ENCODE measurements at regions not wholly inside any gene's neighbourhood (a gene's known extent, or its start where the extent isn't known, plus 50 kb on each side); places are given as distances from the start of the nearest gene placed in this dataset.
"Not testable (repeated sequence)": the region's sequence is repeated elsewhere in the genome, so short reads cannot be mapped to it uniquely, and the experiment has no call there.

DNA sequence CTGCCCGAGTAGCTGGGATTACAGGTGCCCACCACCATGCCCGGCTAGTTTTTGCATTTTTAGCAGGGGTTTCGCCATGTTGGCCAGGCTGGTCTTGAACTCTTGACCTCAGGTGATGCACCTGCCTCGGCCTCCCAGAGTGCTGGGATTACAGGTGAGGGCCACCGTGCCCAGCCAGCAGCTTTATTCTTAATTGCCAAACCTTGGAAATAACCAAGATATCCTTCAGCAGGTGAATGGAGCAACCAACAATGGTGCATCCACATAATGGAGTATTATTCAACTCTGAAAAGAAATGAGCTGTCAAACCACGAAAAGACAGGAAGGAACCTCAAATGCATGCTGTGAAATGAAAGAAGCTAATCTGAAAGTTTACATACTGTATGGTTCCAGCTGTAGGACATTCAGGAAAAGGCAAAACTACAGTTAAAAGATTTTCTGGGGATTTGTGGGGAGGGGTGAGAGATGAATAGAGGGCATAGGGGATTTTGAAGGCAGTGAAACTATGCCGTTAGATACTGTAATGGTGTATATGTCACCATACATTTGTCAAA lies 118.8 kb upstream of the CCND2 start:
- DNase-seq: no peak

GRCh38 chr12:4153343-4153892 lies 120.1 kb upstream of the CCND2 start:
- DNase-seq: no peak

- no peak for DNase-seq
These were observed 121.3 kb upstream of the CCND2 start for GRCh38 chr12:4152145-4152795.

DNA sequence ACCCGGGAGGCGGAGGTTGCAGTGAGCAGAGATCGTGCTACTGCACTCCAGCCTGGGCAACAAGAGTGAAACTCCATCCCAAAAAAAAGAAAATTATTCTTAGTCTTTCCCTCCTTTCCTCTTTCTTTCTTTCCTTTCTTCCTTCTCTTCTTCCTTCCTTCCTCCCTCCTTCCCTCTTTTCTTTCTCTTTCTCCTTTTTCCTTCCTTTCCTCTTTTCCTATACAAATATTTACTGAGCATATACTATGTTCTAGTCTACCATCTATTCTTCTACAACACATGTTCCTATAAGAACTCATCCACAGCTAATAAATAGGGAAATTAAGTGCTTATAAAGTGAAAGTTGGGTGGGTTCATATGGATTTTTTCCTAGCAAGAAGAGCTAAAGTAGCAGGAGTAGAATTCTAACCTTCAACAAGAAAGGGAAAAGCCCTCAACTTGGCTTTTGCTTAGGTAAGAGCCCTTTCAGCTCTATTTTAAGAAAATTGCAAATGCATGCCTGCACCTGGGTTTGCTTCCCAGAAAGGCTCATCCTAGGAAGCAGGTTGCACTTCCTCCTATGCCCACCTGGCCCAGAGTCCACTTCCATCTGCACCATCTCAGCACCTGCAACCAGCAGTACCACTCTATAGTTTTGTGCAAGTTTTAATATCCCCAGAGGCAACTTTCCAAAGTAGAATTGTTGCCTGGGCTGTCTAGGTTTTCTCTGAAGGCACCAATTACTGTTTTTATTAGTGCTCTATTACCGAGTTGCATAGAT lies 122.0 kb upstream of the CCND2 start:
- DNase-seq: no peak

- DNase-seq: not testable (repeated sequence)
These were observed 123.2 kb upstream of the CCND2 start for GRCh38 chr12:4150355-4150754.

DNA sequence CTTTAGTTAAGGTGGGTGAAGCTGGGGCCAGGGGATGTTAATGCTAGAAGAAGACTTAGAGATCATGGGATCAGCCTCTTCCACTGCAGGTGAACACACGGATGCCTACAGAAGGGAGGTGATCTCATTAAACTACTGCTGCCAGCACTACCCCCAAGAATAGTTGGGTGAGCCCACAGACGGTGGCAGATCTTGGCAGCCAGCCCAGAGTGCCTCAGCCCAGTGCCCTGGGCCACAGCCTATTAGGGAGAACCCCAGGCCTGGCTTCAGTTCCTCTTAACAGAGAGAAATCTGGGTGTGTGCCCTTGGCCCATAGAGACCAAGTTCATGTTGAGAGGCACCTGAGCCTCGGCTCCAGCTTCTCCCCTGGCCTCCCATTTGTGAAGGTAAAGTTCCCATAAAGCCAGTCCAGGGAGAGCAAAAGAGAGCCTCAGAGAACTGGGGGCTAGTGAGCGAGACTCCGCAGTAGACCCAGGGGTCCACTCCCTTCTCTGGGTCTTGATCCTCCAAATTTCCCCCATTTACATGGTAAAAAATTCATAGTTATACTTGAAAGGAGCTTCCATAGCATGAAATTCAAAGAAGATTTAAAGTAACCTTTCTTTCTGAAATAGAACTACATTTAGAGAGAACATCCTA lies 125.0 kb upstream of the CCND2 start:
- DNase-seq: no peak

GRCh38 chr12:4147031-4147481 lies 126.5 kb upstream of the CCND2 start:
- no peak for DNase-seq

- no peak for DNase-seq
These were observed 127.3 kb upstream of the CCND2 start for GRCh38 chr12:4145990-4146859.

GRCh38 chr12:4144676-4145075 lies 128.9 kb upstream of the CCND2 start:
- DNase-seq: no peak

GRCh38 chr12:4143896-4144295 lies 129.7 kb upstream of the CCND2 start:
- DNase-seq: no peak

DNA sequence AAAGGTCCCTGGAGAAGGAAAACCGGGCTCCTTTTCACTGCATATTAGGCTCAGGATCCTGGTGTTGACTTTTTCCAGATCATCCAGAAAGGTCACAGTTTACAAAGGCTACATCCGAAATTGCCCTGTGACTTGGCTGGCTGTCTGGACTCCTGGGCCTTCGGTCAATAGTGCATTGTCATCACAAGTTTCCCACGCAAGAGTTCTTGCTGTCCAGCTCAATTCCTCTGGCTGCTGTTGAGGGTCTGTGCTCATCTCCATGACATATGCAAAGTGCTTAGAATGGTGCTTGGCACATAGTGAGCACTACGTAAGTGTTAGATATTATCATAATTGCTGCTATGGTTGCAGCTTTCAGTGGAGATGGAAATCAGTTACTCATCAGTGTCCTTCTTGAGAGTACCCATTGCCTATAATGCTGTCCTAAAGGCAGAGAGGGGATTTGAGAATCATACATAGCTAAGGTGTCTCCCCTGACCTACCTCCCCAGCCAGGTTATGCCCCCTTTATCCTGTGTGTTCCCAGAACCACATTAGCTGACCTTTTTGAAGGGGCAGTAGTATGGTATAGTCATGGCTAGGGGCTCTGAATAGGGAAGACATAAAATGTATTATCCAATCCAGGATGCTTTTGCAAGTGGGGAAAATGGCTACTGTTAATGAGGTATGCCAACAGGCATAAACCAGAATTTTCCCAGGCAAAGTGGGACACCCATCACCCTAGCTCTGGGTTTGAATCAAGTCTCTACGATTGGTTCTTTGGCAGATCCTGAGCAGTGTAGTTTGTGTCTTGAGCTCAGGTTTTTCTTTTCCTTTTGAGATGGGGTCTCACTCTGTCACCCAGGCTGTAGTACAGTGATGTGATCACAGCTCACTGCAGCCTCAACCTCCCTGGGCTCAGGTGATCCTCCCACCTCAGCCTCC lies 132.0 kb upstream of the CCND2 start:
- no peak for DNase-seq

DNA sequence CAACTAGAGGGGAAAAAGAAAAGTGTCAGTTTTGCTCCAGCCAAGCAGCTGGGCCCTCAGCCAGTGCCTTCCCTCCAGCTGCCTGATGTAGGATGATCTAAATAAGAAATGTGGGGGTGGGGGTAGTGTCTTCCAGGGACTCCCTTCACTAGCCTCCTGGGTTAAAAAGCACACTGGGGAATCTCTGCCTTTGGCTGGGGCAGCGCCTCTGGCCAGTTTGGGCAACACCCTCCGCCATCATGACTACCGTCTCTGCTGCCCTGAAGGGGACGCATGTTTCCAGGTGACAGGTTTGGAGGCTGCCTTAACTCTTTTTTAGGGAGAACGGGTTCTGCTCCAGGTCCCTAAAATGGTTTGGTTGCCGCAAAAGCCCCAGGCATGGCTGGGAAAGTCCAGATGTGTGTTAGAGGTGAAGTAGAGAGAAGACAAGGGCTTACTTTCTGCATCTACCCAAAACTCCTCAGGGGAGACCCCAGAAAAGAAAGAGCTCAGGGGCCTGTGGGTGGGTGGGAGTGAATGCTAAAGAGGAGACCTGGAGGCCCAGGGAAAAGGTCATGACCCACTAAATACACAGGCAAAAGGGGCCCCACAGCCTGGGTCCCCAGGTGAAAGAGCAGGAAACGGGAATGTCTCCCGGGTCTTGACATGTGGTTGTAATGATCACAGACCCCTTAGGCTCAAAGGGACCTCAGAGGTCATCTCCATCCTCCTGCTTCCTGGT lies 132.8 kb upstream of the CCND2 start:
- no peak for DNase-seq

DNA sequence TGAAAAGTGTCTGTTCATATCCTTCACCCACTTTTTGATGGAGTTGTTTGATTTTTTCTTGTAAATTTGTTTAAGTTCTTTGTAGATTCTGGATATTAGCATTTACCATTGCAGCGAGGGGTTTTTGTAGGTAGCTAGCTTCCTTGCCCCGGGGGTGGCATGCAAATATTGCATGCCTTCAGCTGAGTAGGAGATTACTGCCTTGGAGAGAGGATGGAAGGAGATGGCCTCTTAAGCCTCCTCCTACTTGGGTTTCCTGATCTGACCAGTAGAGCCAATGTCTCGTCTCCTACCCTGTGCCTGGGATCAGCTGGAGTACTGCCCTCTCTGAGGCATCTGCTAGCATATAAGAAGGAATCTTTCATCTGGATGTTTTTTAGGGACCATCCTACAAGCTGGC lies 134.4 kb upstream of the CCND2 start:
- DNase-seq: no peak

- DNase-seq: not testable (repeated sequence)
These were observed 135.0 kb upstream of the CCND2 start for GRCh38 chr12:4138532-4138931.

GRCh38 chr12:4138051-4138450 lies 135.5 kb upstream of the CCND2 start:
- no peak for DNase-seq

- DNase-seq: peak; percentile 36
These were observed 136.1 kb upstream of the CCND2 start for GRCh38 chr12:4137441-4137840.

- DNase-seq: no peak
These were observed 136.5 kb upstream of the CCND2 start for GRCh38 chr12:4137015-4137414.

- DNase-seq: no peak
These were observed 137.5 kb upstream of the CCND2 start for GRCh38 chr12:4135919-4136605.

DNA sequence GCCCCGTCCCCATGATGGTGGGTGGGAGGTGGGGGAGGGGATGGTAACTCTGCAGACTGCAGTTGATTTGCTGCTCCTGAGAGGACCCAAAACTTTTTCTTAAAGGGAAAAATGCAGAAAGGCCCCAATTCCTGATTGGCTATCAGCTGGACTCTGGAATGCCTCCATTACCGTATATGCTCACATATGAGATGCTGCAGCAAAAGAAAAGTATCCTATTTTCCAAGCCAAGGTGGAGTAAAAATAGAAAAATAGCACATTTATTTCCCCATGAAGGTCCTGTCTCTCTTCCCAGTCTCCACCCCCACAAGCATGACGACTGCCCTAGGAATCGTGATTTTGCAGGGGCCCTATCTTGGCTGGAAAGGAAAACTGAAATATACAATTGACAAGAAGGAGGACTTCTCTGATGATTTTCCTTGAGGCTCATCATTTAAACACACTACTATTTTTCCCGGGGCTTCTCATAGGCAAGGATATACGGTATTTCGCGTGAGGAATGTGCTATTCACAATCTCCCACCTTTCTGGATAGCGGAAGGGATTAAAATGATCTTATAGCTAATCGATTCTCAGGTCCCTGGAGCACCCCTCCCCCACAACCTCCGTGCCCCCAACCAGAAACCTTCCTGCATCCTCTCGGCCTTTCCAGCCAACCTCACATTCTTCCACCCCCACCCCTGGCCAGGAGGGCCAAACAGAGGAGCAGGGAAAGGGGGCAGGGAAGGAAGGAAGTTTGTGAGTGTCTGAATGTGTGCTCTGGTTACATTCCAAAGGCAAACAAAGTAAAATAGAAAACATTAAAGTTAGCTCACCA lies 138.9 kb upstream of the CCND2 start:
- no peak for DNase-seq

All from NCI-H524 treated with DMSO at 0.1 percent for 48 hours (cell line).